ENCODE measurements at regions not wholly inside any gene's neighbourhood (a gene's known extent, or its start where the extent isn't known, plus 50 kb on each side); places are given as distances from the start of the nearest gene placed in this dataset.

- no peak for DNase-seq (ENCODE audit: extremely low read depth, low read depth)
- no peak for TF ChIP-seq CTCF (IDR thresholded peaks at IDR 0.05; ENCODE audit: low read depth, low read length)
Observed at GRCh38 chr7:40969641-40970040, 733.2 kb downstream of the INHBA start.

- DNase-seq (ENCODE audit: extremely low read depth, low read depth), result no peak
- TF ChIP-seq CTCF (IDR thresholded peaks at IDR 0.05; ENCODE audit: low read depth, low read length), result no peak
Observed at GRCh38 chr7:40966693-40967092, 736.2 kb downstream of the INHBA start.

GRCh38 chr7:40965774-40966173 is 737.1 kb downstream of the INHBA start:
- no peak for DNase-seq (ENCODE audit: extremely low read depth, low read depth)
- TF ChIP-seq CTCF (IDR thresholded peaks at IDR 0.05; ENCODE audit: low read depth, low read length), result no peak

- TF ChIP-seq CTCF (IDR thresholded peaks at IDR 0.05; ENCODE audit: low read depth, low read length), result no peak
Observed at GRCh38 chr7:40965016-40965415, 737.9 kb downstream of the INHBA start.

GRCh38 chr7:40964610-40965009 is 738.3 kb downstream of the INHBA start:
- no peak for TF ChIP-seq CTCF (IDR thresholded peaks at IDR 0.05; ENCODE audit: low read depth, low read length)
- no peak for DNase-seq (ENCODE audit: extremely low read depth, low read depth)

More at GRCh38 chr7:40965016-40965415, 737.9 kb downstream of the INHBA start:
- DNase-seq (ENCODE audit: extremely low read depth, low read depth), result no peak

GRCh38 chr7:40959955-40960354 is 742.9 kb downstream of the INHBA start:
- no peak for TF ChIP-seq CTCF (IDR thresholded peaks at IDR 0.05; ENCODE audit: low read depth, low read length)

GRCh38 chr7:40948239-40948638 is 754.7 kb downstream of the INHBA start:
- TF ChIP-seq CTCF (IDR thresholded peaks at IDR 0.05; ENCODE audit: low read depth, low read length), result no peak
- DNase-seq (ENCODE audit: extremely low read depth, low read depth), result no peak

More at GRCh38 chr7:40959955-40960354, 742.9 kb downstream of the INHBA start:
- no peak for DNase-seq (ENCODE audit: extremely low read depth, low read depth)
